HG03025 (cell line): ENCODE measurements at regions not wholly inside any gene's neighbourhood (a gene's known extent, or its start where the extent isn't known, plus 50 kb on each side); places are given as distances from the start of the nearest gene placed in this dataset.

Experiments used
- ATAC-seq: cut with Tn5 transposase; IDR thresholded peaks from one replicate; pipeline ENCODE4 v1.9.1; 2021; ENCODE audit warnings: mild to moderate bottlenecking, moderate library complexity; ENCODE audit not compliant: unreplicated experiment, low FRiP score

GRCh38 chr13:31955101-31955500 is 76.5 kb upstream of the FRY start:
- no peak for ATAC-seq

GRCh38 chr13:31955741-31956140 is 75.8 kb upstream of the FRY start:
- no peak for ATAC-seq

GRCh38 chr13:31956980-31957644 is 74.5 kb upstream of the FRY start:
- no peak for ATAC-seq

GRCh38 chr13:31957772-31958171 is 73.8 kb upstream of the FRY start:
- no peak for ATAC-seq

GRCh38 chr13:31962731-31963370 is 68.7 kb upstream of the FRY start:
- ATAC-seq = no peak

GRCh38 chr13:31963631-31964030 is 67.9 kb upstream of the FRY start:
- ATAC-seq = no peak

GRCh38 chr13:31964168-31964567 is 67.4 kb upstream of the FRY start:
- no peak for ATAC-seq

- peak; percentile 51 for ATAC-seq
Observed at GRCh38 chr13:31965361-31966066, 66.1 kb upstream of the FRY start.

- no peak for ATAC-seq
Observed at GRCh38 chr13:31967155-31967554, 64.4 kb upstream of the FRY start.

GRCh38 chr13:31968473-31968872 is 63.1 kb upstream of the FRY start:
- no peak for ATAC-seq

GRCh38 chr13:31970231-31970930 is 61.2 kb upstream of the FRY start:
- ATAC-seq = no peak

- ATAC-seq = no peak
Observed at GRCh38 chr13:31972453-31972852, 59.1 kb upstream of the FRY start.

GRCh38 chr13:31978021-31978420 is 53.6 kb upstream of the FRY start:
- ATAC-seq = no peak

- ATAC-seq = no peak
Observed at GRCh38 chr13:31980830-31981229, 50.7 kb upstream of the FRY start.
